GM12874 (cell line): ENCODE measurements at regions not wholly inside any gene's neighbourhood (a gene's known extent, or its start where the extent isn't known, plus 50 kb on each side); places are given as distances from the start of the nearest gene placed in this dataset.

Experiments
- CTCF ChIP-seq: IDR thresholded peaks from 2 replicates; pipeline ENCODE4 v1.5.1; 2011; ENCODE audit warnings: low read depth, mild to moderate bottlenecking, control low read depth, low read length, moderate library complexity; ENCODE audit not compliant: insufficient read depth

GRCh38 chr1:209231476-209232156, 351.9 kb upstream of the CAMK1G start:
- no peak for TF ChIP-seq CTCF

- TF ChIP-seq CTCF = no peak
Observed at GRCh38 chr1:209232197-209232596, 351.3 kb upstream of the CAMK1G start.

DNA sequence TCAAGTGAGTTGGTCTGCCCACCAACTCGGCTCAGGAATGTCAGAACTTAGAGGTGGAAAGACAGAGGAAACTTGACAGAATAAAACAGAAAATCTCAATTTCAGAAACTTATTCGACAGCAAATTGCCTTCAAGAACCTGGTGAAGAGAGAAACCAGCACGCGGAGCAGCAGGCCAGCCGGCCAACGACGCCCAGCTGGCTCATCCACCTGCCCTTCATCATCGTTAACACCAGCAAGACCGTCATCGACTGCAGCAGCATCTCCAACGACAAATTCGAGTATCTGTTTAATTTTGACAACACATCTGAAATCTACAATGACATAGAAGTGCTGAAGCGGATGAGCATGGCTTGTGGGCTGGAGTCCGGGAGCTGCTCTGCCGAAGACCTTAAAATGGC, 350.8 kb upstream of the CAMK1G start:
- TF ChIP-seq CTCF = no peak

GRCh38 chr1:209235166-209235565, 348.3 kb upstream of the CAMK1G start:
- no peak for TF ChIP-seq CTCF

- no peak for TF ChIP-seq CTCF
Observed at GRCh38 chr1:209238356-209238755, 345.2 kb upstream of the CAMK1G start.

GRCh38 chr1:209240351-209240750, 343.2 kb upstream of the CAMK1G start:
- TF ChIP-seq CTCF = no peak

GRCh38 chr1:209241487-209241886, 342.0 kb upstream of the CAMK1G start:
- TF ChIP-seq CTCF = no peak
